NOMO-1 (cell line): ENCODE measurements at regions not wholly inside any gene's neighbourhood (a gene's known extent, or its start where the extent isn't known, plus 50 kb on each side); places are given as distances from the start of the nearest gene placed in this dataset.

ENCODE experiments used
- DNase-seq, 2 experiments: peaks; one replicate each; lab custom pipeline; 2025; ENCODE audit not compliant: unreplicated experiment in 2 of 2; lab: John Stamatoyannopoulos, UW

DNA sequence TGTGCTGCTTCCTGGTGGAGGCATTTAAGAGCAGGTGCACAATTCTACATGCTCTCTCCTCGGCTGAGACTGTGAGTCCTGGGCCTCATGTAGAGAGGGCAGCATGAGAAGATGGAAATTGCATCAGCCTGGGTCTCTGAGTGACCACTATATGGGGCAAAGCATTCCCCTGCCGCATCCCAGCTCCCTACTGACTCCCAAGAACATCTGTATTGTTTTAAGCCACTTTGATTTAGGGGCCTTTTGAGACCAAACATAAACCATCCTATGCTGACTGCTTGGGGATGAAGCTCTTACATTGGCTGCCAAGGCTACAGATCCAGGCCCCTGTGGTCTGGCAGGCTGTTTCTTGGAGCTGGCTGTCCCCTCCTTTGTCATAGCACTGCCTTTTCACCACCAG, 101.3 kb upstream of the TBX20 start:
- no peak for DNase-seq

GRCh38 chr7:35353481-35353880, 99.6 kb upstream of the TBX20 start:
- DNase-seq: no peak

DNA sequence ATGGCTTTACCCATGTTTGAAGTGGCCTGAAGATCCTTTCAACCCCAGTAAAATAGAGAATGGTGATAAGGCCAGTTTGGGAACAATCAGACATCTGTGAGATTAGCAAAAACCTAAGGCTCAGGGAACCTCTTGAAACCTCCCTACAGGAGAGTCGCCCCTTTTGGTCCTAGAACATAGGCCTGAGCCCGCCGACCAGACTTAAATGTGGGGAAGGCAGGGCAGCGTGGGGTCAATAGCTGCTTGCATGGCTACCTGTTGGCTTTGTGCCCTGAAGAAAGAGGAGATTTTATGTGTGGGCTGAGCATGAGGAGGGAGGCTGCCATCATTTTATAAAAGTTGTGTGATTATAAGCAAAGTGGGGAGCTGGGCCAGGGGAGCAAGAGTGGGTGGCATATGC, 97.6 kb upstream of the TBX20 start:
- no peak for DNase-seq

- DNase-seq: no peak
Observed at GRCh38 chr7:35348611-35349400, 94.9 kb upstream of the TBX20 start.

GRCh38 chr7:35342786-35343185, 88.9 kb upstream of the TBX20 start:
- DNase-seq: no peak

- DNase-seq: no peak
Observed at GRCh38 chr7:35339811-35340210, 85.9 kb upstream of the TBX20 start.

GRCh38 chr7:35336444-35336843, 82.5 kb upstream of the TBX20 start:
- no peak for DNase-seq

GRCh38 chr7:35334506-35334905, 80.6 kb upstream of the TBX20 start:
- no peak for DNase-seq

DNA sequence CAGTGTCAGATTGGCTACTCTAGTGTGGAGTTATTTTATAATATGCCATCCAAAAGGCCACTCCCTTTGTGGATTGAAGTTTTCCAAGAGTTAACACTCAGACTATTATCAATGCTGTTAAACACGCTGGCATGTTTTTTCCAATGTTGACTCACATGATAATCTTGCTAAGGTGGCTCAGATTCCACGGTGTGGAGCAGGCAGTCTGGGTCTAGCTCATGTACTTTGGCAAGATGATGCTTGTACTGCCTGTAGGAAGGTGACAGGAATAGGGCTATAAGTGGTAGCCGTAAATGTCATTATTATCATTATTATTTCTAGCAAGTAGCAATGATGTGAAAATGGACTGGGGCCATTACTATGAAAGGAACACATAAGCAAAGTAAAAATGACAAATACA, 79.4 kb upstream of the TBX20 start:
- DNase-seq: no peak

GRCh38 chr7:35331730-35332678, 78.1 kb upstream of the TBX20 start:
- DNase-seq: no peak

- DNase-seq: no peak
Observed at GRCh38 chr7:35329026-35329425, 75.1 kb upstream of the TBX20 start.

- no peak for DNase-seq
Observed at GRCh38 chr7:35319606-35320005, 65.7 kb upstream of the TBX20 start.

- DNase-seq: no peak
Observed at GRCh38 chr7:35316549-35316948, 62.6 kb upstream of the TBX20 start.

GRCh38 chr7:35315517-35315916, 61.6 kb upstream of the TBX20 start:
- no peak for DNase-seq

GRCh38 chr7:35314354-35314753, 60.5 kb upstream of the TBX20 start:
- no peak for DNase-seq

DNA sequence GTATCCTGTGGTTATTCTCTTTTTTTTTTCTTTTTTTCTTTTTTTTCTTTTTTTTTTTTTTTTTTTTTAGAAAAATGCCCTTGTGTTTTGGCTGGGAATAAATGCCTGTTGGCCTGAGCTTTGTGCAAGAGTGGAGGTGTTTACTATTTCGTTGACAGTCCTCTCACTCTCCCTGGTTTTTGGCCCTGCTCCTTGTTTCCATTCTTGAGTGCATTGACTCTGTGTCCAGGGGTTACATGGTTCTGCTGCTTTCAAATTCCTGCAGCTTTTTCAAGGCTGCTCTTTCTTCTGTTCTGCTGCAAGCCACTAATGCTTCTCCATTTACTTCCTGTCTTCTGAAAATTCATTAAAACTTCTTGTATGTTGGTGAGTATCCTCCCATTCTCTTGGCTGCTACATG, 59.7 kb upstream of the TBX20 start:
- DNase-seq: no peak
